ENCODE measurements at regions not wholly inside any gene's neighbourhood (a gene's known extent, or its start where the extent isn't known, plus 50 kb on each side); places are given as distances from the start of the nearest gene placed in this dataset.

- Histone ChIP-seq H3K79me2 (ENCODE audit: insufficient read depth, low read length) (no peaks in the 10 kb centered on the region), H3K36me3 (ENCODE audit: control insufficient read depth in 1 of 2, insufficient read depth in 2 of 2, low read length in 2 of 2) (no peaks in the 10 kb centered on the region), H4K20me1 (ENCODE audit: insufficient read depth) (no peaks in the 10 kb centered on the region), H3K9me3 (ENCODE audit: control insufficient read depth in 1 of 2, insufficient read depth in 1 of 2, low read depth in 1 of 2, low read length in 2 of 2) (no peaks in the 10 kb centered on the region), H3K27me3 (ENCODE audit: insufficient read depth, low read length) (no peaks in the 10 kb centered on the region), H3K27ac (ENCODE audit: low read depth, low read length) (no peak overlapping the region), H2AFZ (ENCODE audit: low read depth, low read length, poor library complexity, severe bottlenecking) (no peak overlapping the region), H3K4me2 (ENCODE audit: low read length) (no peak overlapping the region), H3K4me1 (ENCODE audit: control insufficient read depth in 1 of 2, insufficient read depth in 2 of 2, low read length in 2 of 2) (peaks cover 0 to 6% of the 10 kb centered on the region in 2 experiments; a peak in 1 of 4 replicates), H3K9me2 (ENCODE audit: insufficient read depth) (no peaks in the 10 kb centered on the region), H3K4me3 (replicated peaks in 1 of 2; ENCODE audit: low read depth in 1 of 2, low read length in 2 of 2) (no peak overlapping the region), H3K9ac (ENCODE audit: low read length) (no peak overlapping the region)
- CTCF ChIA-PET, result no interaction called here
- intact Hi-C loops (cut with micrococcal nuclease), result no loop called here
- POLR2A ChIA-PET, result no interaction called here
- no peak for DNase-seq (ENCODE audit: low read depth, low spot score)
- BruUV-seq (replicated peaks), result no TSS peak
- RAD21 ChIA-PET (ENCODE audit: low non-redundant PET in 1 of 2, low total read pairs in 2 of 2, uncharacterized antibody in 2 of 2, unreplicated experiment in 2 of 2), result no interaction called here
- no peak for ATAC-seq
- TF ChIP-seq MAX (IDR thresholded peaks at IDR 0.05) (no peak), EGR1 (IDR thresholded peaks at IDR 0.05; ENCODE audit: low read depth) (no peak), RAD21 (IDR thresholded peaks at IDR 0.05; ENCODE audit: low read depth) (no peak), JUND (IDR thresholded peaks at IDR 0.05) (no peak), EZH2 (IDR thresholded peaks at IDR 0.05) (no peak), POLR2AphosphoS5 (IDR thresholded peaks at IDR 0.05; ENCODE audit: low read depth, low read length) (no peak), EZH2phosphoT487 (IDR thresholded peaks at IDR 0.05; ENCODE audit: borderline replicate concordance) (no peak), CBX3 (IDR thresholded peaks at IDR 0.05; ENCODE audit: low read depth) (no peak), ZFX (IDR thresholded peaks at IDR 0.05) (no peak), YY1 (IDR thresholded peaks at IDR 0.05; ENCODE audit: extremely low read depth, insufficient replicate concordance, low read depth, low read length) (no peak), POLR2A (IDR thresholded peaks at IDR 0.05; ENCODE audit: borderline replicate concordance, extremely low read depth, insufficient read depth, insufficient read length) (no peak), SP1 (IDR thresholded peaks at IDR 0.05; ENCODE audit: low read depth) (no peak), TCF7L2 (IDR thresholded peaks at IDR 0.05; ENCODE audit: borderline replicate concordance, extremely low read depth, insufficient read depth, insufficient read length) (no peak), ELF1 (IDR thresholded peaks at IDR 0.05; ENCODE audit: borderline replicate concordance, low read depth) (no peak), ZBTB33 (IDR thresholded peaks at IDR 0.05; ENCODE audit: extremely low read depth, insufficient replicate concordance, low read length) (no peak), REST (IDR thresholded peaks at IDR 0.05; ENCODE audit: low read depth) (no peak), CEBPB (IDR thresholded peaks at IDR 0.05; ENCODE audit: low read depth) (no peak), SRF (IDR thresholded peaks at IDR 0.05; ENCODE audit: low read depth) (no peak), SIN3A (IDR thresholded peaks at IDR 0.05; ENCODE audit: low read depth) (no peak)
Measured at GRCh38 chr3:29194139-29194538, 86.7 kb upstream of the RBMS3 start.

Measured in HCT116 (cell line).